ENCODE measurements at regions not wholly inside any gene's neighbourhood (a gene's known extent, or its start where the extent isn't known, plus 50 kb on each side); places are given as distances from the start of the nearest gene placed in this dataset.

- TF ChIP-seq, protein P1, sequence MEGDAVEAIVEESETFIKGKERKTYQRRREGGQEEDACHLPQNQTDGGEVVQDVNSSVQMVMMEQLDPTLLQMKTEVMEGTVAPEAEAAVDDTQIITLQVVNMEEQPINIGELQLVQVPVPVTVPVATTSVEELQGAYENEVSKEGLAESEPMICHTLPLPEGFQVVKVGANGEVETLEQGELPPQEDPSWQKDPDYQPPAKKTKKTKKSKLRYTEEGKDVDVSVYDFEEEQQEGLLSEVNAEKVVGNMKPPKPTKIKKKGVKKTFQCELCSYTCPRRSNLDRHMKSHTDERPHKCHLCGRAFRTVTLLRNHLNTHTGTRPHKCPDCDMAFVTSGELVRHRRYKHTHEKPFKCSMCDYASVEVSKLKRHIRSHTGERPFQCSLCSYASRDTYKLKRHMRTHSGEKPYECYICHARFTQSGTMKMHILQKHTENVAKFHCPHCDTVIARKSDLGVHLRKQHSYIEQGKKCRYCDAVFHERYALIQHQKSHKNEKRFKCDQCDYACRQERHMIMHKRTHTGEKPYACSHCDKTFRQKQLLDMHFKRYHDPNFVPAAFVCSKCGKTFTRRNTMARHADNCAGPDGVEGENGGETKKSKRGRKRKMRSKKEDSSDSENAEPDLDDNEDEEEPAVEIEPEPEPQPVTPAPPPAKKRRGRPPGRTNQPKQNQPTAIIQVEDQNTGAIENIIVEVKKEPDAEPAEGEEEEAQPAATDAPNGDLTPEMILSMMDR (IDR thresholded peaks at IDR 0.05) = no peak
- TF ChIP-seq POLR2A (IDR thresholded peaks at IDR 0.05) = no peak
- TF ChIP-seq POLR2AphosphoS5 (IDR thresholded peaks at IDR 0.05) = no peak
- no peak for TF ChIP-seq EP300 (IDR thresholded peaks at IDR 0.05)
Measured at GRCh38 chr2:15833731-15834130, 106.6 kb upstream of the MYCN start.
